IPS-NIHi7 (cell line): ENCODE measurements at regions not wholly inside any gene's neighbourhood (a gene's known extent, or its start where the extent isn't known, plus 50 kb on each side); places are given as distances from the start of the nearest gene placed in this dataset.

Experiments used
- DNase-seq: peaks from one replicate; pipeline ENCODE4 v3.0.0; 2012; ENCODE audit warnings: mixed read lengths; ENCODE audit errors: extremely low spot score

- no peak for DNase-seq
Observed at GRCh38 chr4:156654410-156654809, 317.2 kb downstream of the PDGFC start.

GRCh38 chr4:156643826-156644225 is 327.8 kb downstream of the PDGFC start:
- DNase-seq: no peak

GRCh38 chr4:156642161-156642560 is 329.4 kb downstream of the PDGFC start:
- no peak for DNase-seq

GRCh38 chr4:156638925-156639605 is 332.5 kb downstream of the PDGFC start:
- DNase-seq: no peak

GRCh38 chr4:156638334-156638733 is 333.3 kb downstream of the PDGFC start:
- no peak for DNase-seq

GRCh38 chr4:156636381-156636780 is 335.2 kb downstream of the PDGFC start:
- DNase-seq: no peak

- no peak for DNase-seq
Observed at GRCh38 chr4:156635051-156635450, 336.5 kb downstream of the PDGFC start.

GRCh38 chr4:156634612-156635011 is 337.0 kb downstream of the PDGFC start:
- no peak for DNase-seq

GRCh38 chr4:156633847-156634246 is 337.8 kb downstream of the PDGFC start:
- DNase-seq: no peak

GRCh38 chr4:156628858-156629257 is 342.7 kb downstream of the PDGFC start:
- no peak for DNase-seq

GRCh38 chr4:156623376-156623775 is 348.2 kb downstream of the PDGFC start:
- DNase-seq: no peak

- no peak for DNase-seq
Observed at GRCh38 chr4:156620786-156621185, 350.8 kb downstream of the PDGFC start.

GRCh38 chr4:156619154-156619934 is 352.3 kb downstream of the PDGFC start:
- no peak for DNase-seq

- DNase-seq: no peak
Observed at GRCh38 chr4:156615066-156615531, 356.5 kb downstream of the PDGFC start.

GRCh38 chr4:156614536-156614935 is 357.1 kb downstream of the PDGFC start:
- no peak for DNase-seq

GRCh38 chr4:156609421-156609820 is 362.2 kb downstream of the PDGFC start:
- DNase-seq: no peak

GRCh38 chr4:156608651-156609050 is 362.9 kb downstream of the PDGFC start:
- DNase-seq: no peak

- DNase-seq: no peak
Observed at GRCh38 chr4:156607478-156607857, 364.1 kb downstream of the PDGFC start.

- DNase-seq: no peak
Observed at GRCh38 chr4:156606554-156607477, 364.8 kb downstream of the PDGFC start.

GRCh38 chr4:156598138-156598681 is 373.4 kb downstream of the PDGFC start:
- no peak for DNase-seq

- no peak for DNase-seq
Observed at GRCh38 chr4:156596706-156597329, 374.8 kb downstream of the PDGFC start.
